MM.1S (cell line): ENCODE measurements at regions not wholly inside any gene's neighbourhood (a gene's known extent, or its start where the extent isn't known, plus 50 kb on each side); places are given as distances from the start of the nearest gene placed in this dataset.

Experiments
- EZH2 ChIP-seq: fragments of 300-600 bp; sonication (generic); optimal IDR thresholded peaks from 2 replicates; pipeline ENCODE3; 2017; ENCODE audit warnings: low read depth, mild to moderate bottlenecking, antibody characterized with exemption, low read length, mixed read lengths
- EZH2phosphoT487 ChIP-seq: fragments of 300-600 bp; sonication (generic); IDR thresholded peaks from 2 replicates; pipeline ENCODE4 v1.6.1; 2018; ENCODE audit warnings: antibody characterized with exemption, low read length
- TF ChIP-seq, protein P1 (sequence below): fragments of 300-600 bp; sonication (generic); IDR thresholded peaks from 2 replicates; pipeline ENCODE4 v1.5.1; 2016; ENCODE audit warnings: antibody characterized with exemption, low read length, mixed read lengths

DNA sequence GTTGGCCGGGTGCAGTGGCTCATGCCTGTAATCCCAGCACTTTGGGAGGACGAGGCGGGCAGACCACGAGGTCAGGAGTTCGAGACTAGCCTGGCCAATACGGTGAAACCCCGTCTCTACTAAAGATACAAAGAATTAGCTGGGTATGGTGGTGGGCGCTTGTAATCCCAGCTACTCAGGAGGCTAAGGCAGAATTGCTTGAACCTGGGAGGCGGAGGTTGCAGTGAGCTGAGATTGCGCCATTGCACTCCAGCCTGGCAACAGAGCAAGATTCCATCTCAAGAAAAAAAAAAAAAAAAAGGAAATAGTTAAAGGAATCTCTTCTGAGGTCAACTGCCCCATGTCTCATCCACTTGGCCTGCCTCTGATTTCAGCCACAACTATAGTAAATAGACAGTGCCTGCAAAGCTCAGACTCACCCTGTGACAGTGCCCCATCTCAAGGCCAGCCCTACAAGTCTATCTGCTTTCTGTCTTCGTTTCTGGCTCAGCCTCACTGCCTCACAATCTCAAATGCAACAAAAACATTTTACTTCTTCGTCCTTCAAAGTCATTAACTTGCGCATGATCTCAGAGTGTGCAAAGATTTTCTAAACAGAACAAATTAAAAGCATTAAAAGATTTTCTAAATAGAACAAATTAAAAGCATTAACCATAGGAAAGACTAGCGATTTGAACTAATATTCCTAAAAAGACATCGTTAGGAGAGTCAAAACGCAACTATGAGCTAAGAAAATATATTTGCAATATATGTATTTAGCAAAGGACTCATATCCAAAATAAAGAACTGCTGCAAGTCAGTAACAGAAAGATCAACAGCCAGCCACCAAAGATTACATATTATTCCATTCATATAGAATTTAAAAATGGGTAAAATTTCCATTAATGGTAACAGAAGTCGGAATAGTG lies 65.0 kb upstream of the PRDX6 start:
- TF ChIP-seq EZH2 (no peak), EZH2phosphoT487 (no peak)
- TF ChIP-seq, protein P1, sequence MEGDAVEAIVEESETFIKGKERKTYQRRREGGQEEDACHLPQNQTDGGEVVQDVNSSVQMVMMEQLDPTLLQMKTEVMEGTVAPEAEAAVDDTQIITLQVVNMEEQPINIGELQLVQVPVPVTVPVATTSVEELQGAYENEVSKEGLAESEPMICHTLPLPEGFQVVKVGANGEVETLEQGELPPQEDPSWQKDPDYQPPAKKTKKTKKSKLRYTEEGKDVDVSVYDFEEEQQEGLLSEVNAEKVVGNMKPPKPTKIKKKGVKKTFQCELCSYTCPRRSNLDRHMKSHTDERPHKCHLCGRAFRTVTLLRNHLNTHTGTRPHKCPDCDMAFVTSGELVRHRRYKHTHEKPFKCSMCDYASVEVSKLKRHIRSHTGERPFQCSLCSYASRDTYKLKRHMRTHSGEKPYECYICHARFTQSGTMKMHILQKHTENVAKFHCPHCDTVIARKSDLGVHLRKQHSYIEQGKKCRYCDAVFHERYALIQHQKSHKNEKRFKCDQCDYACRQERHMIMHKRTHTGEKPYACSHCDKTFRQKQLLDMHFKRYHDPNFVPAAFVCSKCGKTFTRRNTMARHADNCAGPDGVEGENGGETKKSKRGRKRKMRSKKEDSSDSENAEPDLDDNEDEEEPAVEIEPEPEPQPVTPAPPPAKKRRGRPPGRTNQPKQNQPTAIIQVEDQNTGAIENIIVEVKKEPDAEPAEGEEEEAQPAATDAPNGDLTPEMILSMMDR, result no peak
